CD4-positive, alpha-beta T cell (primary cell): ENCODE measurements at regions not wholly inside any gene's neighbourhood (a gene's known extent, or its start where the extent isn't known, plus 50 kb on each side); places are given as distances from the start of the nearest gene placed in this dataset.

ENCODE experiments used
- ATAC-seq: fragments of 200-7000 bp; cut with Tn5 transposase; one replicate; pipeline ENCODE4 v1.10.0; 2022; ENCODE audit warnings: mild to moderate bottlenecking; ENCODE audit not compliant: poor library complexity
- CTCF ChIA-PET: fragments of 350-600 bp; sonication (Branson Sonifier 250); formaldehyde crosslinking; loops from one replicate; lab custom pipeline; 2021; ENCODE audit warnings: antibody characterized with exemption, inconsistent platforms; lab: Charles Lee
- POLR2A ChIA-PET: fragments of 350-600 bp; sonication (Branson Sonifier 250); formaldehyde crosslinking; loops from one replicate; lab custom pipeline; 2021; ENCODE audit warnings: antibody characterized with exemption, inconsistent platforms; lab: Charles Lee
- DNase-seq, 14 experiments: peaks; one replicate each; pipeline ENCODE4 v3.0.0-alpha.2; 2013 to 2020; ENCODE audit warnings: mixed read lengths in 2 of 14
- H3K27ac ChIP-seq, 2 donors: one replicate each; pipeline versions ENCODE4 v1.5.1 to v1.7.0; 2013; ENCODE audit warnings: low read length in 2 of 2, low read depth in 1 of 2, mild to moderate bottlenecking in 1 of 2
- H3K27me3 ChIP-seq, 2 experiments: 1 replicate in 1 of 2; 2 replicates in 1 of 2; pipeline versions ENCODE4 v1.6.1 to v1.7.0; 2013; ENCODE audit warnings: low read length in 2 of 2, control low read depth in 1 of 2, mild to moderate bottlenecking in 1 of 2, moderate library complexity in 1 of 2; ENCODE audit not compliant: insufficient read depth in 2 of 2, control insufficient read depth in 1 of 2
- H3K36me3 ChIP-seq: one replicate; pipeline ENCODE4 v1.6.1; 2013; ENCODE audit warnings: low read length, control low read depth; ENCODE audit not compliant: insufficient read depth
- H3K4me1 ChIP-seq: one replicate; pipeline ENCODE4 v1.6.1; 2013; ENCODE audit warnings: low read length, control low read depth; ENCODE audit not compliant: insufficient read depth
- H3K4me3 ChIP-seq: one replicate; pipeline ENCODE4 v1.5.1; 2013; ENCODE audit warnings: mild to moderate bottlenecking, low read length, moderate library complexity
- H3K9me3 ChIP-seq, 2 experiments: 1 replicate in 1 of 2; 2 replicates in 1 of 2; pipeline versions ENCODE4 v1.6.1 to v1.7.0; 2013; ENCODE audit warnings: low read length in 2 of 2, mild to moderate bottlenecking in 2 of 2, control low read depth in 1 of 2, moderate library complexity in 1 of 2; ENCODE audit not compliant: control insufficient read depth in 1 of 2, insufficient read depth in 1 of 2
- H3K27ac Mint-ChIP-seq: one replicate; pipeline ENCODE4 v1.8.0; 2020; ENCODE audit warnings: mixed read lengths
- H3K27me3 Mint-ChIP-seq: one replicate; pipeline ENCODE4 v1.8.0; 2021; ENCODE audit warnings: mixed read lengths
- H3K36me3 Mint-ChIP-seq: one replicate; pipeline ENCODE4 v1.8.0; 2021; ENCODE audit warnings: low read depth, mixed read lengths
- H3K4me1 Mint-ChIP-seq: one replicate; pipeline ENCODE4 v1.8.0; 2021; ENCODE audit warnings: low read depth, mixed read lengths
- H3K4me3 Mint-ChIP-seq: one replicate; pipeline ENCODE4 v1.8.0; 2020; ENCODE audit warnings: mild to moderate bottlenecking, mixed read lengths
- H3K9me3 Mint-ChIP-seq: one replicate; pipeline ENCODE4 v1.8.0; 2020; ENCODE audit warnings: mixed read lengths
- CTCF ChIP-seq: fragments of 200-600 bp; IDR thresholded peaks from one replicate; pipeline ENCODE4 v1.8.0; 2022; ENCODE audit warnings: antibody characterized with exemption, mild to moderate bottlenecking
- intact Hi-C, 2 experiments: fragments of 100-400 bp; cut with DNase I in 1 of 2; cut with micrococcal nuclease in 1 of 2; formaldehyde crosslinking; loops; one replicate each; pipeline versions ENCODE4 v1.15.1 to v1.9.0; 2023 to 2025; cut with DNase I, micrococcal nuclease

GRCh38 chr11:134901955-134902918 lies 490.2 kb upstream of the B3GAT1 start:
- no peaks in the 10 kb centered on the region for H3K9me3 Mint-ChIP-seq
- no peaks in the 10 kb centered on the region for H3K4me1 ChIP-seq
- no peaks in the 10 kb centered on the region for H3K4me1 Mint-ChIP-seq
- no peak overlapping the region for H3K27ac Mint-ChIP-seq
- H3K27me3 ChIP-seq, result peaks cover 3 to 10% of the 10 kb centered on the region in 2 experiments
- H3K36me3 Mint-ChIP-seq, result no peaks in the 10 kb centered on the region
- ChIA-PET POLR2A (no interaction called here), CTCF (no interaction called here)
- H3K9me3 ChIP-seq, result peaks cover 0 to 4% of the 10 kb centered on the region in 2 experiments
- no peaks in the 10 kb centered on the region for H3K36me3 ChIP-seq
- H3K4me3 ChIP-seq, result no peak overlapping the region
- no peak overlapping the region for H3K27ac ChIP-seq
- TF ChIP-seq CTCF, result no peak
- peaks cover 47% of the 10 kb centered on the region for H3K27me3 Mint-ChIP-seq
- DNase-seq (no peak), ATAC-seq (no peak)
- H3K4me3 Mint-ChIP-seq, result no peak overlapping the region
- intact Hi-C loops, result no loop called here

GRCh38 chr11:134901542-134901941 lies 489.5 kb upstream of the B3GAT1 start:
- Mint-ChIP-seq H3K36me3 (no peaks in the 10 kb centered on the region), H3K27ac (no peak overlapping the region), H3K27me3 (peaks cover 47% of the 10 kb centered on the region), H3K4me3 (no peak overlapping the region), H3K4me1 (no peaks in the 10 kb centered on the region), H3K9me3 (no peaks in the 10 kb centered on the region)
- ChIA-PET POLR2A (no interaction called here), CTCF (no interaction called here)
- ATAC-seq, result no peak
- intact Hi-C loops, result no loop called here
- DNase-seq, result no peak
- H3K9me3 ChIP-seq, result peaks cover 0 to 4% of the 10 kb centered on the region in 2 experiments
- H3K27ac ChIP-seq, result no peak overlapping the region
- TF ChIP-seq CTCF, result no peak
- H3K27me3 ChIP-seq, result peaks cover 3 to 10% of the 10 kb centered on the region in 2 experiments
- H3K4me1 ChIP-seq, result no peaks in the 10 kb centered on the region
- no peak overlapping the region for H3K4me3 ChIP-seq
- H3K36me3 ChIP-seq, result no peaks in the 10 kb centered on the region

- Mint-ChIP-seq H3K4me3 (no peak overlapping the region), H3K27me3 (peaks cover 16% of the 10 kb centered on the region), H3K4me1 (no peaks in the 10 kb centered on the region), H3K27ac (no peak overlapping the region), H3K36me3 (no peaks in the 10 kb centered on the region), H3K9me3 (no peaks in the 10 kb centered on the region)
- ATAC-seq, result no peak
- TF ChIP-seq CTCF, result no peak
- peaks cover 0 to 5% of the 10 kb centered on the region in 2 experiments for H3K9me3 ChIP-seq
- H3K27ac ChIP-seq, result no peak overlapping the region
- ChIA-PET CTCF (no interaction called here), POLR2A (no interaction called here)
- peaks cover 2 to 3% of the 10 kb centered on the region in 2 experiments for H3K27me3 ChIP-seq
- H3K4me1 ChIP-seq, result no peaks in the 10 kb centered on the region
- intact Hi-C loops, result no loop called here
- no peaks in the 10 kb centered on the region for H3K36me3 ChIP-seq
- no peak for DNase-seq
- no peak overlapping the region for H3K4me3 ChIP-seq
Observed at GRCh38 chr11:134893810-134894685, 482.0 kb upstream of the B3GAT1 start.
